Activated T-cell treated with anti-CD3 and anti-CD28 coated beads, Interleukin-2, amount 50 U/mL, for 24 hours (primary cell): ENCODE measurements at regions not wholly inside any gene's neighbourhood (a gene's known extent, or its start where the extent isn't known, plus 50 kb on each side); places are given as distances from the start of the nearest gene placed in this dataset.

Experiments
- DNase-seq: peaks from one replicate; pipeline ENCODE4 v3.0.0-alpha.2; 2020
- H3K27ac Mint-ChIP-seq: 2 replicates; pipeline ENCODE4 v1.8.0; 2020; ENCODE audit warnings: mild to moderate bottlenecking, mixed read lengths
- H3K27me3 Mint-ChIP-seq: 2 replicates; pipeline ENCODE4 v1.8.0; 2020; ENCODE audit warnings: mixed read lengths
- H3K36me3 Mint-ChIP-seq: 2 replicates; pipeline ENCODE4 v1.8.0; 2020; ENCODE audit warnings: low read depth, mixed read lengths
- H3K4me1 Mint-ChIP-seq: 2 replicates; pipeline ENCODE4 v1.8.0; 2020; ENCODE audit warnings: low read depth, mixed read lengths
- H3K4me3 Mint-ChIP-seq: 2 replicates; pipeline ENCODE4 v1.8.0; 2020; ENCODE audit warnings: mild to moderate bottlenecking, moderate library complexity, mixed read lengths
- H3K9me3 Mint-ChIP-seq: 2 replicates; pipeline ENCODE4 v1.8.0; 2020; ENCODE audit warnings: mixed read lengths

GRCh38 chr1:244212797-244213475, 161.9 kb downstream of the ZBTB18 start:
- DNase-seq = no peak
- Mint-ChIP-seq H3K4me1 (no peaks in the 10 kb centered on the region), H3K27ac (no peak overlapping the region), H3K27me3 (peaks cover 2% of the 10 kb centered on the region), H3K9me3 (no peaks in the 10 kb centered on the region), H3K36me3 (no peaks in the 10 kb centered on the region), H3K4me3 (no peak overlapping the region)

- Mint-ChIP-seq H3K36me3 (no peaks in the 10 kb centered on the region), H3K4me1 (no peaks in the 10 kb centered on the region), H3K9me3 (no peaks in the 10 kb centered on the region), H3K4me3 (no peak overlapping the region), H3K27me3 (peaks cover 2% of the 10 kb centered on the region), H3K27ac (no peak overlapping the region)
- DNase-seq = no peak
Observed at GRCh38 chr1:244214009-244214967, 163.2 kb downstream of the ZBTB18 start.

- no peak overlapping the region for H3K4me3 Mint-ChIP-seq
- no peaks in the 10 kb centered on the region for H3K36me3 Mint-ChIP-seq
- H3K27me3 Mint-ChIP-seq = peaks cover 2% of the 10 kb centered on the region
- H3K9me3 Mint-ChIP-seq = no peaks in the 10 kb centered on the region
- no peak for DNase-seq
- no peak overlapping the region for H3K27ac Mint-ChIP-seq
- no peaks in the 10 kb centered on the region for H3K4me1 Mint-ChIP-seq
Observed at GRCh38 chr1:244216836-244217235, 165.8 kb downstream of the ZBTB18 start.

- H3K27me3 Mint-ChIP-seq = peaks cover 2% of the 10 kb centered on the region
- H3K36me3 Mint-ChIP-seq = no peaks in the 10 kb centered on the region
- H3K9me3 Mint-ChIP-seq = no peaks in the 10 kb centered on the region
- H3K4me1 Mint-ChIP-seq = no peaks in the 10 kb centered on the region
- H3K4me3 Mint-ChIP-seq = no peak overlapping the region
- no peak for DNase-seq
- no peak overlapping the region for H3K27ac Mint-ChIP-seq
Observed at GRCh38 chr1:244217711-244218110, 166.6 kb downstream of the ZBTB18 start.

DNA sequence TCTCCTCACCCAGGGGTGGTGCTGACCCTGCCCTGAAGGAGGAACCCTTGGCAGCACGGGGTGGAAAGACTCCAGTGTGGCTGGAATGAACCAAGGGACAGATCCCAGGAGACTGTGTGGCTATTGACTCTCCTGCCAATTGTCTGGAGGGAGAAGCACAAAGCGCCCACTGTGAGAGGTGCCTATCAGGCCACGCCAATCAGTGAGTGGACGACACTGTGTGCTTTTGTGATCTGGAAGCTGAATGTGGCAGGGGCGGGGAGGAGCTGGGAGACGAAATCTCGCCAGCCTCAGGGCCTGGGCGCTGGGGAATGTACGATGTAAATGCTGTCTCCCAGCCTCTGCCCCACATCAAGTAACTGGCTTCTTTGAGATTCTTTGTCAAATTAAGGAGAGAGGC, 167.1 kb downstream of the ZBTB18 start:
- peaks cover 2% of the 10 kb centered on the region for H3K27me3 Mint-ChIP-seq
- H3K4me1 Mint-ChIP-seq = no peaks in the 10 kb centered on the region
- no peak for DNase-seq
- no peaks in the 10 kb centered on the region for H3K9me3 Mint-ChIP-seq
- H3K36me3 Mint-ChIP-seq = no peaks in the 10 kb centered on the region
- no peak overlapping the region for H3K4me3 Mint-ChIP-seq
- H3K27ac Mint-ChIP-seq = no peak overlapping the region

DNA sequence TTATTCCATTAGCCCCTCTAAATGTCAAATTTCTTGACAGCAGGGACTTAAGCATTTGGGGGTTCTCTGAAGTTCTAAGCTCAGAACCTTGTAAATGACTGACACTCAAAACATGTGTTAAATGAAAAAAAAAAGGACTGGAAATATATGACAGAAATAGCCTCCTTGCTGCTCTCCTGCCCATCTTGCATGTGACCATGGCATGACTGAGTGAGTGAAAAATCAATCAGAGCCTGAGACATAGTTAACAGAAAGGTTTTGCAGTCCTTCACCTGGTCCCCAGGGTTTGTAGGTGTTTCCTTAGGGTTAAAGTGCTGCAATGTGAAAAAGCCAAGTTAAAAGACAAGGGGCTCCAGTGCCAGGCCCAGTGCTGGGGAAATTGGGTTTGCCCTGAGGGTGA, 168.1 kb downstream of the ZBTB18 start:
- no peaks in the 10 kb centered on the region for H3K27me3 Mint-ChIP-seq
- H3K27ac Mint-ChIP-seq = no peak overlapping the region
- H3K4me3 Mint-ChIP-seq = no peak overlapping the region
- no peaks in the 10 kb centered on the region for H3K9me3 Mint-ChIP-seq
- H3K4me1 Mint-ChIP-seq = no peaks in the 10 kb centered on the region
- no peak for DNase-seq
- H3K36me3 Mint-ChIP-seq = no peaks in the 10 kb centered on the region

- Mint-ChIP-seq H3K4me3 (no peak overlapping the region), H3K27ac (no peak overlapping the region), H3K4me1 (no peaks in the 10 kb centered on the region), H3K9me3 (no peaks in the 10 kb centered on the region), H3K27me3 (no peaks in the 10 kb centered on the region), H3K36me3 (no peaks in the 10 kb centered on the region)
- no peak for DNase-seq
Observed at GRCh38 chr1:244219802-244220201, 168.7 kb downstream of the ZBTB18 start.

GRCh38 chr1:244220410-244220809, 169.3 kb downstream of the ZBTB18 start:
- H3K4me3 Mint-ChIP-seq = no peak overlapping the region
- H3K27me3 Mint-ChIP-seq = no peaks in the 10 kb centered on the region
- no peak for DNase-seq
- no peaks in the 10 kb centered on the region for H3K4me1 Mint-ChIP-seq
- no peak overlapping the region for H3K27ac Mint-ChIP-seq
- no peaks in the 10 kb centered on the region for H3K36me3 Mint-ChIP-seq
- no peaks in the 10 kb centered on the region for H3K9me3 Mint-ChIP-seq

DNA sequence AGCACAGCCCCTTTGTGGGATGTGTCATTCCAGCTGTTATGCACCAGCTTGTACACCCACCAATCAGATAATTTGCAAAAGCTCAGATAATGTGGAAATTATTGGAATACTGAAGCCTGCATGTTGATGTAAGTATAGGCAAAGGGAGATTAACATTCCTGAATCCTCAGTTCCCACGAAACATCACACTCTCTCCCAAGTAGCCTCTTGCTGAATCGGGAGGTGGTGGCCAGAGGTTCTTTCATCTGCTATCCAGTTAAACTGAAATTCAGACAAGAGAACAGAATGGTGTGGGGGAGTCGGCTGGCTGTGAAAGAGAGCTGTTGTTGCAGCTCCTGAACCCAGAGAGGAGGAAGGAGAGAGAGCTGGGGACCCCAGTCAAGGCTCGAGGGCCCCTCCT, 170.9 kb downstream of the ZBTB18 start:
- Mint-ChIP-seq H3K27me3 (no peaks in the 10 kb centered on the region), H3K4me3 (no peak overlapping the region), H3K36me3 (no peaks in the 10 kb centered on the region), H3K9me3 (no peaks in the 10 kb centered on the region), H3K27ac (no peak overlapping the region), H3K4me1 (no peaks in the 10 kb centered on the region)
- no peak for DNase-seq

DNA sequence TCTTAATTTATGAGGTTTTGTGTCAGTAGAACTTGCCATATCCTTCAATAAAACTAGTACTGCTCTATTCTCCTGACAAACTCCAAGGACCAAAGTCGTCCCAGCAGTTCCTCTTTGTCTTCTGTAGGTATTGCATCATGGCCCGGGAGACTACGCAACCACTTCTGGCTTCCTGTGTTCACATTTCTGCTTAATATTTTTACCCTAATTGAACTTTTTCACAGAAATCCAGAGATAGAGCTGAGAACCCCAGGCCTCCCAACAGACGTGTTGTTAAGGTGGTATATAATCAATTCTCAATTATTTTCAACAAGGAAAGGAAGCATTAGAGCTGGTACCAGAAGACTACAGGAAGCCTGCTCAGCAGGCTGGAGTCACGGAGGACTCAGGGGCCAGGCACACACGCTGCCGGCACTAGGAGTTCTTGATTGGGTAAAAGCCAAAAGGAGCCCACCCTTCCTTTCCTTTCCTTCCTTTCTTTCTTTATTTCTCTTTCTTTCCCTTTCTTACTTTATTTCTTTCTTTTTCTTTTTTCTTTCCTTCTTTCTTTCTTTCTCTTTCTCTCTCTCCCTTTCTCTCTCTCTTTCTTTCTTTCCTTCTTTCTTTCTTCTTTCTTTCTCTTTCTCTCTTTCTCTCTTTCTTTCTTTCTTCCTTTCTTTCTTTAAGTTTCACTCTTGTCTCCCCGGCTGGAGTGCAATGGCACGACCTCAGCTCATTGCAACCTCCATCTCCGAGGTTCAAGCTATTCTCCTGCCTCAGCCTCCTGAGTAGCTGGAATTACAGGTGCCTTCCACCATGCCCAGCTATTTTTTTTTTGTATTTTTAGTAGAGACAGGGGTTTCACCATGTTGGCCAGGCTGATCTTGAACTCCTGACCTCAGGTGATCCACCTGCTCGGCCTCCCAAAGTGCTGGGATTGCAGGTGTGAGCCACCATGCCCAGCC, 173.7 kb downstream of the ZBTB18 start:
- H3K9me3 Mint-ChIP-seq = no peaks in the 10 kb centered on the region
- H3K27ac Mint-ChIP-seq = no peak overlapping the region
- H3K36me3 Mint-ChIP-seq = no peaks in the 10 kb centered on the region
- H3K27me3 Mint-ChIP-seq = no peaks in the 10 kb centered on the region
- H3K4me1 Mint-ChIP-seq = no peaks in the 10 kb centered on the region
- no peak for DNase-seq
- H3K4me3 Mint-ChIP-seq = no peak overlapping the region

DNA sequence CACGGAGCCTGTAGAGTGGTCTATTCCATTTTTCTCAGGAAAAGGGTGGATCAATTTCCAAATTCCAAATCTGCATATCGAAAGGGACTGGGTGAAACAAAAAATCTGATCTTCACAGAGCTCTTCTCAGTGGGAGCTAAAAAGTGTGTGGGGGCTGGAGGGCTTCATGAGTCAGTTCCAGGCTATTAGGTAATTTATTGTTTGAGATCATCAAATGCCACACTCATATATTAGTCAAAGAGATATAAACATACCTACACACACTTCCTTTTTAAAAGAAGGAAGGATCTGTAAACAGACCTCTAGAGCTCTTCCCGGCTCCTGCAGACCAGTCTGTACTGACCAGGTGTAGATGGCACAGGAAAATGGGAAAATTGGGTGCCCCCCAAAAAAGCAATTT, 175.4 kb downstream of the ZBTB18 start:
- Mint-ChIP-seq H3K4me3 (no peak overlapping the region), H3K36me3 (no peaks in the 10 kb centered on the region)

GRCh38 chr1:244230470-244230869, 179.4 kb downstream of the ZBTB18 start:
- H3K36me3 Mint-ChIP-seq = no peaks in the 10 kb centered on the region
- no peak overlapping the region for H3K27ac Mint-ChIP-seq
- no peak for DNase-seq
- peaks cover 2% of the 10 kb centered on the region for H3K4me1 Mint-ChIP-seq
- peaks cover 6% of the 10 kb centered on the region for H3K27me3 Mint-ChIP-seq
- H3K9me3 Mint-ChIP-seq = no peaks in the 10 kb centered on the region
- H3K4me3 Mint-ChIP-seq = no peak overlapping the region

More for the DNA sequence above, 175.4 kb downstream of the ZBTB18 start:
- DNase-seq = no peak
- Mint-ChIP-seq H3K4me1 (no peaks in the 10 kb centered on the region), H3K9me3 (no peaks in the 10 kb centered on the region), H3K27ac (no peak overlapping the region), H3K27me3 (peaks cover 3% of the 10 kb centered on the region)

DNA sequence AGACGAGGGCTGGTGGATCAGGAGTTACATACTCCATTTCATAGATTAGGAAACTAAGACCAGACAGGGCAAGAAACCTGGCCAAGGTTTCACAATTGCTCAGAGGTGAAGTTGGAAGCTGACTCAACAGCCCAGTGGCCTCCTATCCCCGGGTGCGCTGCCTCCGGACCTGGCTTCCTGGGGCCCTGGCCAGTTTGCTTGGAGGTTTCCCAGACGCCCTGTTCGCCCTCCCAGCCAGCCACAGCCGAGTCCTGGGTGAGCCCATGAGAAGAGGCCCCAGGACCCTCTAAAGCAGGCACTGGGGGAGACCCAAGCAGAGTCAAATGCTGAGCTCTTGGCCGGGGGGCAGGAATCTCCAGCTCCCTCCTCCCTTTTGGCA, 180.1 kb downstream of the ZBTB18 start:
- Mint-ChIP-seq H3K27ac (no peak overlapping the region), H3K36me3 (no peaks in the 10 kb centered on the region), H3K4me1 (peaks cover 2% of the 10 kb centered on the region), H3K4me3 (peak overlapping the region; percentile 11), H3K9me3 (no peaks in the 10 kb centered on the region), H3K27me3 (peaks cover 6% of the 10 kb centered on the region)
- DNase-seq = no peak

- H3K36me3 Mint-ChIP-seq = no peaks in the 10 kb centered on the region
- no peak overlapping the region for H3K27ac Mint-ChIP-seq
- DNase-seq = no peak
- H3K4me1 Mint-ChIP-seq = peaks cover 2% of the 10 kb centered on the region
- H3K27me3 Mint-ChIP-seq = peaks cover 6% of the 10 kb centered on the region
- peak overlapping the region; percentile 11 for H3K4me3 Mint-ChIP-seq
- H3K9me3 Mint-ChIP-seq = no peaks in the 10 kb centered on the region
Observed at GRCh38 chr1:244231572-244232315, 180.7 kb downstream of the ZBTB18 start.
